HG02623 (cell line): ENCODE measurements at regions not wholly inside any gene's neighbourhood (a gene's known extent, or its start where the extent isn't known, plus 50 kb on each side); places are given as distances from the start of the nearest gene placed in this dataset.
"Not testable (repeated sequence)": the region's sequence is repeated elsewhere in the genome, so short reads cannot be mapped to it uniquely, and the experiment has no call there.

Source experiments
- ATAC-seq: cut with Tn5 transposase; IDR thresholded peaks from one replicate; pipeline ENCODE4 v1.9.1; 2021; ENCODE audit warnings: moderate library complexity; ENCODE audit not compliant: unreplicated experiment

DNA sequence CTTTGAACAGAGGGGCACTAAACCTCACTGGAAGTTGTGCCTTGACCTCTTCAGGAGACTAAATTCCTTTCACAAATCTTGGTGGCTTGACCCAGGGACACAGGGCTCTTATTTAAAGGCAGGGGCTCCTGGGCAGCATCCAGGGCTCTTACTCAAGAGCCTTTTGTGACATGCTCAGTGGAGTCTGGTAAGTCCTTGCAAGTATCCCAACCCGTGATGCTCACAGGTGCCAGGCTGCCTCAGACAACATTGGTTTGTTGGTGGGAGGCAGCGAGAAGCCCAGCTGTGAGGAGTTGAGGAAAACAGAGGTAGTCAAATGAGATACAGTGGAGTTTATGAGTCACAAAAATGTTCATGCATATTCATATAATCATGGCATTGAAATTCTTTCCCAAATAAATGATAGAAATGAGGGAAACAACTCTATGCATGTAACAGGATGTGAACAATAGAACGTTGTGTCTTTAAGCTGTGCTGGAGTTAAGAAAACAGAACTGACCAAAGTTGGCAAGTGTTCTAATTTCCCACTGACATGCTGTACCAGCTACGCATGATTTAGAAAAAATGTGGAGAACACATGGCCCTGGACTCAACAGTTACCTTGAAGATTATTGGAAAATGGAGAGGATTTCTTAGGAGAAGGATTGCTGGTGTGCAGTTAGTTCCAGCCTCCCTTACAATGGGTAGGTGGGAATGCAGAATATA is 654.5 kb upstream of the COBL start:
- no peak for ATAC-seq

DNA sequence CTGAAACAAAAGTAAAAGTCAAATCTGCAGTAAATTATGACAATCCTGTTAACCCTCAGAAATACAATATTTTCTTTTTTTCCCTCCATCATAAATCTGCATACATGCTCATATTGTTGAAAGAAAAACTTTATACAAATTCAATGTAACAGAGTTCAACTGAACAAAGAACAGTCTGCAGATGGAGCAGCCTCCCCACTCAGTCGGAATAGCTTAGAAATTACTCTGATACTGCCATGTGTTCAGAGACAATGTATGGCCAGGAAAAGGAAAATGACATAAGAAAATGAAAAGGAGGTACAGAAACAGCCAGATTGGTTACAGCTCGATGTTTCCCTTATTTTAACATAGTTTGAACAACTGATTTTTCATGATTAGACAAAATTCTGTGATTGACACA is 651.9 kb upstream of the COBL start:
- no peak for ATAC-seq

DNA sequence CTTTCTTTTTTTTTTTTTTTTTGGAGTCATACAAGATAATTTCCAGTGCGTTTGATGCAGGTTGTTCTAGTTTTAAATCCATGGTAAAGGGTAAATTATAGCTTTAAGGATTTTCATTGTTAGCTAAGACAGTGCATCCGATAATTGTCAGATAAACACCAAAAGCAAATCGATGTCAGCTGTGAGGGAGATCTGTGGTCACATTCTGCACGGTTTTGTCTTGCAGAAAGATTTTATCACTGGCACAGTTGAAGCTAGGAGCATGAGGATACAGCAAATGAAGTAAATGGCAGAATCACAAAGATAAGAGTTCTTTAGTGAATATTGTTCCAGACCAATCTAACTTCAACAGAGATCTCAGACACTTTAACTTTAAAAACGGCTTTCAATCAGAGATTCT is 648.8 kb upstream of the COBL start:
- no peak for ATAC-seq

DNA sequence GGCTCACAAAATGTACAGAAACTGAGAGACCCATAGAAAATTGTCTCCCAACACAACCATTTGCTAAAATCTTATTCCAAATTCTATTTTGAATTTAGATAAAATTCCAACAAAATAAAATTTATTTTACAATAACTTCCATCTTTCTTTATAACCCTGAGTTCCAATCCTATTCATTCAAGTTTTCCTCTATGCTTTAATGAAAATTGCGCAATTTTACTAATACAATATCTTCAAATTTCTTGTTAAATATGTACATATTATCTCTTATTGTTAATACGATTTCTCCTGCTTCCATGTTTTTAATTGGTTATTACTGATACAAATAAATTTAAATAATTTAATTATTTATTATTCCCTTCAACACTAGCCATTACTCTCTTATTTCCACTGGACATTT is 645.2 kb upstream of the COBL start:
- ATAC-seq, result no peak

DNA sequence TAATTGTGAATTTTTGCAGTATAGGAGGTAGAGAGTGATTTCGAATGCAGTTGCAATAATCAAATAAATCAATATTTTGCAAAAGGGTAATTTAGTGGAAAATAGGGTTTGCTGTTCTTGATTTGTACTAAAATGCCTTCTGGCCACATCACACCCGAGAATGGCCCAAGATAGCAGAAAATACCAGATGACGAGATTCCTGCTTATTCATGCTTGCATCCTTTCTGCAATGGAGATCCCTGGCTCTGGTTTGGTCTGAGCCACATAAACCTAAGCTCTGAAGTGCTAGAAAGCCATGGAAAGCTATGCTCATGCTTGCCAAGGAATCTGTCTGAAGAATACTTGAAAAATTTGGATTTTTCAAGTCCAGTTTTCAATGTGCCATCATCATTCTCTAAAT is 634.2 kb upstream of the COBL start:
- no peak for ATAC-seq

DNA sequence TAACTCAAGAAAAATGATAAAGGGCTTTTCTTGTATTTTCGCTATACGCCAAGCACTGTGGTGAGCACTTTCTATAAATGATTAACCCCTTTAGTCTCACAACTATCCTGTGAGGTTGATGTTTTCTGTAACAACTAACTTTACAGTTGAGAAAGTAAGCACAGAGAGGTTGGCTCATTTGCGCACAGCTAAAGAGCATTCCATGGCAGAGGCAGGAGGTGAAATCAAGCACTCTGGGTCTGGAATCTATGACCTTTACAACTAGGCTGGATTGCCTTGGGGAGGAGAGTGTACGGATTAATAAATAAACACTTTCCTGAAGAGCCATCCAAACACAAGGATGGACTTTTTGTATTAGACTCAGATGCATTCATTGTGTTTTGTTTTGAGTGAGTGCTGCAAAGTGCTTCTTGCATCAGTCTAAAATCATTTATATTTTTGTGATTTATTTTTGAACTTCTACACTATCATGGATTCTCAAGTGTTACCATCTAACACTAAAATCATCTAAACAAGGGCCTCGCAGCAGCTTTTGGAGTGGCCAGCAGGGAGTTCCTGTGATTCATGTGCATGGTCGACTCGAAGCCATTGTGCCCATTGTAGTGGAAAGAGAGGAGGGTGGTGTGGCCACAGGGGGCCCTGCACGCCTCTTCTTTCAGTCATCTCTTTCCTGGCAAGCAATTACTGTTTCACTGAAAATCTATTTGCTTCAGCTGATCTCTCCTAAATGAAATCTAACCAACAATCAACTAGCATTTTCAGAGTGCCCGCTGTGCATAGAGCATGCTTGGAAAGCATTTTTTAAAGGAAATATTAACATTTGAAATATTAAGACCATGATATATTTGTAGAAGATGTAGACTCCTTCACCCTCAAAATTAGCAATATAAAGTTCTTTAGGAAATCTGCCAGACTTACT is 633.4 kb upstream of the COBL start:
- ATAC-seq, result no peak

DNA sequence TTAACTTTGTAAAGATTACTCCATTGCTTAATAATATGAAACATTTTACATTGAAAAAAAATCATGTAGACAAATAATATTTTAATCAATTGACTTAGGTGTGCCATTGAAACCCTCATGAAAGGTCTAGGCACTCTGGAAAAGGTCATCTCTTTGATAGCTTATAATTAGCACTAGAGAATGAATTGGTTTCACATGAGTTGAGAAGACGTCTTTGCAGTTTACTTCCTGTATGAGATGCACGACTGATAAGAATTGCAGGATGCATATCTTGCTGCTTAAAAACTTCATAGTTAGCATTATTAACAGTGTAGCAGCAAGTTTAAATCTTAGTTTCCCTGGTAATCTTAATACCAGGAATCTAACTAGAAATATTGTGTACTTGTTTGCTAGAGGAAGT is 614.2 kb upstream of the COBL start:
- ATAC-seq, result no peak

DNA sequence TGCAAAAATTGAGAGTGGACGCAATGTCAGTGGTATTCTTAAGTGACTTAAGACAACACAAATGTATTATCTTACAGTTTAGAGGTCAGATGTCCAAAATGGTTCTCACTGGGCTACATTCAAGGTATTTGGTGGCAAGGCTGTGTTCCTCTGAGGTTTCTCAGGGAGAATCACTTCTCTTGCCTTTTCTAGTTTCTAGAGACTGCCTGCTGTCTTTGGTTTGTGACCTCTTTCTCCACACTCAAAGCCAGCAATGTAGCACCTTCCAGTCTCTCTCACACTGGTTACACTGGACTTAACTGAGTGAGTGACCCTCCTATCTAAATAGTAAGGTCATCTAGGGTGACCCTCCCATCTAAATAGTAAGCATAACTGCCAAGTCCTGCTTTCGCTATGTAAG is 613.2 kb upstream of the COBL start:
- no peak for ATAC-seq

DNA sequence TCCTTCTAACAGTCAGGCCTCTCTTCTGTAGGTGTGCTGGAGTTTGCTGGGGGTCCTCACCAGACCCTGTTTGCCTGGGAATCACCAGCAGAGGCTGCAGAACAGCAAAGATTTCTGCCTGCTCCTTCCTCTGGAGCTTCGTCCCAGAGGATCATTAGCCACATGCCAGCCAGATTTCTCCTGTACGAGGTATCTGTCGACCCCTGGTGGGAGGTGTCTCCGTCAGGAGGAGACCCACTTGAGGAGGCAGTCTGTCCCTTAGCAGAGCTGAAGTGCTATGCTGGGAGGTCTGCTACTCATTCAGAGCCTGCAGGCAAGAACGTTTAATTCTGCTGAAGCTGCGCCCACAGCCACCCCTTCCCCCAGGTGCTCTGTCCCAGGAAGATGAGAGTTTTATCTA is 611.1 kb upstream of the COBL start:
- ATAC-seq, result no peak

DNA sequence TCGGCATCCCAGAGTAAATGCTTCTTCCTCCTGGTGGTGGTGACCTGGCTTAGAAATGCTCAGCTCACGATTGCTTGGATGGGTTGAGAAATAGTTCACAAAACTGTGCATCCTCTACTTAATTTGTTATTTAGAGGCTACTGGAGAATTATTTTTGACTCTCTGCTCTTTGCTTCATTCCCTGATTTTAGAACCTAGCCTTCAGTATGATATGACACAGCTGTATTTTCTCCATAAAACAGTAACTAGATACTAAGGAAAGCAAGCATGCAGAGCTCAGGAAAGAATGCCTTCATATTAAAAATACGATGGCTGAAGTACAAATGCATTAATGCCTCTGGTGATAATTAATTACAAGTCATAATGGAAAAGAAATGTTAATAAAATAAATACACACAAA is 602.0 kb upstream of the COBL start:
- no peak for ATAC-seq

DNA sequence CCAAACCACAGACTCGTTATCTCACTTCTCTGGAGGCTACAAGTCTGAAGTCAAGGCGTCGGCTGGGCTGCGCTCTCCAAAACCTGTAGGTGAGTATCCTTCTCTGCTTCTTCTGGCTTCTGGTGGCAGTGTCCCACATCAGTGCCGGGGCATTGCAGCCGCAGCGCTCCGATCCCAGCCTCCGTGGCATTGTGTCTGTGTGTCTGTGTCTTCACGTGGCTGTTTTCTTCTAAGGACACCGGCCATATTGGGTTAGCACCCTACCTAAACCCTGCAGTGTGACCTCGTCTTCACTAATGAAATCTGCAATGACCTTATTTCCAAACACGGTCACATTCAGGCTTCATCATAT is 584.9 kb upstream of the COBL start:
- ATAC-seq, result no peak

DNA sequence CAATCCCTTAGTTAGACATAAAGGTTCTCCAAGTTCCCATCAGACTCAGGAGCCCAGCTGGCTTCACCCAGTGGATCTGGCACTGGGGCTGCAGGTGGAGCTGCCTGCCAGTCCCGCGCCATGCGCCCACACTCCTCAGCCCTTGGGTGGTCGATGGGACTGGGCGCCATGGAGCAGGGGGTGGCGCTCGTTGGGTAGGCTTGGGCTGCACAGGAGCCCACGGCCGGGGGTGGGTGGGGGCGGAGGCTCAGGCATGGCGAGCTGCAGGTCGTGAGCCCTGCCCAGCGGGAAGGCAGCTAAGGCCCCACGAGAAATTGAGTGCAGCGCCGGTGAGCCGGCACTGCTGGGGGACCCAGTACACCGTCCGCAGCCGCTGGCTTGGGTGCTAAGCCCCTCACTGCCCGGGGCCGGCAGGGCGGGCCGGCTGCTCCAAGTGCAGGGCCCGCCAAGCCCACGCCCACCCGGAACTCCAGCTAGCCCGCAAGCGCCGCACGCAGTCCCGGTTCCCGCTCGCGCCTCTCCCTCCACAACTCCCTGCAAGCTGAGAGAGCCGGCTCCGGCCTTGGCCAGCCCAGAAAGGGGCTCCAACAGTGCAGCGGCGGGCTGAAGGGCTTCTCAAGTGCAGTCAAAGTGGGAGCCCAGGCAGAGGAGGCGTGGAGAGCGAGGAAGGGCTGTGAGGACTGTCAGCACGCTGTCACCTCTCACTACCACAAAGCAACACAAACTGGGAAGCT is 584.3 kb upstream of the COBL start:
- not testable (repeated sequence) for ATAC-seq

DNA sequence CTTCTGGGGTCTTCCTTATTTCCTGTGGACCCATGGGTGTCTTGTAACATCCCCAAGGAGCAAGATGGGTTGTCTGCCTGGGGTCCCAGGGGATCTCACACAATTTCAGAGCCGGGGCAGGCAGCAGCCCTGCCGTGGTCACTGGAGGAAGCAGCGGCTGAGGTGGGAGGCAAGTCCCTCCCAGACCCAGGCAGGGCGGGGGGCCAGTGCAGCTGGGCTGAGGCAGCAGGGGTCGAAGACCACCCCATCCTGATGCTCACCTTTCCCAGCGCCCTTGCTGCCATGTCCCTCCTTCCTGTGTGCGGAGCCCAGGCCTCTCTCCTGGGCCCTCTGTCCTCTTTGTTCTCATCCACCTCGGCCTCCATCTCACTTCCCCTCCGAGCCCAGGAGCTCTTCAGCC is 583.0 kb upstream of the COBL start:
- no peak for ATAC-seq

DNA sequence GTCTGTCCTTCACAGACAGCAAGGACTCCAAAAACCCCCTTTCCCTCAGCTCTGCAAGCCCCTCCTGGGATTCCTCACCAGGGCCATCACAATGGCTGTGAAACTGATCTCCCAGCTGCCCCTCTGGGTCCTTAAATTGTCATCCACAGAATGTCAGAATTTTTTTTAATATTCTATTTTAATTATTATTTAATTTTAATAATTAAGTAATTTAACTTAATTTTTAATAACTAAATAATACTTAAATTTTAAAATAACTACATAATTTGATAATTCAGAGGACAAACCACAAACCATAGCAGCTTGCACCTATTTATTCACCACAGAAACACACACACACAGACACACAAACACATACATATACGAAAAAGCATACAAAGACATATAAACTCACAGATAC is 565.8 kb upstream of the COBL start:
- ATAC-seq, result no peak

DNA sequence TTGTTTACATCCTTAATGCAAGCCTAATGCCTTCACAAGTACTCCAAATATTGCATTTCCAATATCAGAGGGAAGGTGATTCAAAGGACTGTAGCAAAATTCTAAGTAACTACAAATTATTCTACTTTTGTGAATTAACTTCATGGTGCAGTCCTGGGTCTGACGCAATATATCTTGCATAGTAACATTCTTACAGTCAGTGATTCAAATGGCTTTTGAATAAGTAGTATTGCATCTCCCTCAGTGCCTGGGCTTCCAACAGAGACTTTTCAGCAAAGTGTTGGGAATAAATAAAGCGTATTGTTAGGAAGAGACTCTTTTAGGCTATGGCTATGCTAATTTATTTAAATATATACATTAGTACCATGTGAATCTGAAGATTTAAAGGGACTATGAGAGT is 564.7 kb upstream of the COBL start:
- ATAC-seq, result no peak

DNA sequence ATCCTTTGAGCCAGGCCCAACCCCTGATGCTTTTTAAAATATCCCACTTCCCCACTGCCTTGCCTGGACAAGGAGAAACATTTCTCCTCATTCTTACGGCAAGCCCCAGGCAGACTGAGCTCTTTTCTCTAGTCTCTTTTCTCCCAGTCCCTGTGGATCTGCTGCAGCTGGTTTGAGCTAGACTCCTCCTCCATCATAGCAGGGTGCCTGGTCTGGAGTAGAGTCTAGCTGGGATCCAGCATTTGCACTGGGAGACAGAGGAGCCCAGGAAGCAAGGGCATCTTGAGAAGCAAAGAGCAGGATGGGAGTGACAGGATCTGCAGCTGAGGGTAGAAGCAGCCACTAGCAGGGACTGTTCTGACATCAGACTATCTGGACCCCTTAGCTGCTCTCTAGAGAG is 562.3 kb upstream of the COBL start:
- ATAC-seq, result no peak

DNA sequence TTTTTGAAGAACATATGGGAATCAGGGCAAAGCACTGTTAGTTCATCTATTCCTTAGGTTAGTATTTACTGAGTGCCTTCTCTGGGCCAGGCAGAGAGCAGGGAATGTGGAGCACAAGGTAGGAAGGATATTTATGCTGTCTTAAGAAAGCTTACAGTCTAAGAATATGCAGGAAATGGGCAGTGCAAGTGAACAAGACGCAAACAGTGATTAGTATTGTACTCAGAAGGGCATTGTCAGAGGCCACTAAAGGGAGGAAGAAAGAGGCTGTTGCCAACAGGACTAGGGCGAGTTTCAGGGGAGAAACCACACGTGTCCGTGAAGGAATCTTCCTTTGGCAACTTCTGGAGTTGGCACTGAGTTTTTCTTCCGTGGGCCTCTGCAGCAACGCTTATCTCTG is 552.8 kb upstream of the COBL start:
- ATAC-seq, result no peak

DNA sequence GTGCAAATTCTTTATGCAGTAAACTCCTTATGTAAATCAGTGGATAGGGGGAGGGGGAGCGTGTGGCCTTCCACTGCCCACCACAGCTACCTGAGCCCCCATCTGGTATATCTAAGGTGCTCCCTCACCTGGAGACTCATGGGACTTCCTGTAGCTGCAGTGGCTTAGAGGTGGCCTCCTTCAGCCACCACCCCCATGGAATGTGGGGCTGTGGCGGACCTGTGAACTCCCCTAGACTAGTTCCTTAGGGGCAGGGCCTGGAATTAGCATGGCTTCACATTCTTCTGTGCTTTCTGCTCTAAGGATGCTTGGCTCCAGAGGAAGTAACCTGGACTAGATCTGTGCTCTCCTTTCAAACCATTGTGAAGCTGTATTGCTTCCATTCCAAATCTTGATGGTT is 550.5 kb upstream of the COBL start:
- ATAC-seq, result no peak

DNA sequence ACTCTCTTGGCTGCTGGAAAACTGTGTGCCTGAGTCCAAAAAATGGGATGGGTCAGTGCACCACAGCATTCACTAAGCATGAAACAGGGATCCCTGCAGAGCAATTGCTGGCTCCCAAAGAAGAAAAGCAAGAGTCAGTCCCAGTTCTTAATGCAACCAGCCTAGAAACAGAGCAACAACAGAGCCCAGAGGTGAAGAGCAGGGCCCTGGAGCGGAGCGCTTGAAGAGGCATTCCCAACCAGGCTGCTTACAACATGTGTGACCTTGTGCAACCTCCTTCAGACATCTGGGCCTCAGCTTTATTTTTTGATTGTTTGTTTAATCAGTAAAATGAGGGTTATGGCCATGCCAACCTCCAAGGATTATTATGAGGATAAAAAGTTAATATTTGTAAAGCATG is 543.7 kb upstream of the COBL start:
- ATAC-seq, result no peak

DNA sequence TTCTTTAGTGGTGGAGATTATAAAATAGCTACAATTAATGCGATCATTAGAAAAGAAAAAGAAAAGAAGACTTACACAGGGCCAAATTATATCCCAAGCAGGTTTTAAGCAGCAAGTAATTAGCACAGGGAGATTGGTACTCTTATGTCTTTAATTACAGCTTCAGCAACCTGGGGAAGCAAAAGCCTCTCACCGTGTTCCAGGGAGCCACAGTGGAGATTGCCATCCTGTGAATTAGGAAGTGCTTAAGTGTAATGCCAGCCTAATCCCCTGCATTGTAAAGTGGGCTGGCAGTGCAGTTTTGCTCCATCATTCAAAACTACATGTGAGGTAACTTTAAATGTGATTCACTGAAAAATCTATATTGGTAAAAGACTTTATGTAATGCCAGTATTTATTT is 533.5 kb upstream of the COBL start:
- no peak for ATAC-seq

DNA sequence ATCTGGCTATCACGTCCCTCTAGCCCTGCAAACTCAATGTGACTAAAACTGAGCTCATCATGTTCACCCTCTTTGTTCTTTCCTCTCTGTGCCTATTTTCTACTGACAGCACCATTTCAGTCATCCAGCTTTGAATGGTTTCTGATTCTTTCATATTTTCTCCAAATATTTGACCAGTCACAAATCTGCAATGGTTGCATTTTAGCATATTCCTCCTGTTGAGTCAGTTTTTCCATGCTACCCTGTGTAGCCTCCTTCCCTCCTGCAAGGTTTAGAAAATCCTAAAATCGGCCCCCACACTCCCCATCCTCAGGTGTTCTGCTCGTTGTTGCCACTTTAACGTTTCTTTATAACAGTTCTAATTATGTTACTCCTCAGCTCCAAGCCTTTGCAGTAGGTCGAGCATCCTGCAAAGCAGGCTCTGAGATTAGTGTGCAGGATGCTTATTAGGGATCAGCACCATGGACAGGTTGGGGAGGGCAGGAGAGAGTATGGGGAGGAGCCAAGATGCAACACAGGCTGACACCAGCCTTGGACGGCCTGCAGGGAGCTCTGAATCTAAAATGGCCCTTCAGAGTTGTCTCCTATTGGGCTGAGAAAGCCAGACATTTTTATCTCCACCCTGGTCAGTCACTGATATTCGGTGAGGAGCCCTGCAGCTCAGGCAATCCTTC is 531.0 kb upstream of the COBL start:
- no peak for ATAC-seq
